Breast epithelium (tissue), 3 donors: ENCODE measurements at regions not wholly inside any gene's neighbourhood (a gene's known extent, or its start where the extent isn't known, plus 50 kb on each side); places are given as distances from the start of the nearest gene placed in this dataset.

Experiments
- POLR2A ChIP-seq: fragments of 450-650 bp; IDR thresholded peaks from one replicate; pipeline ENCODE4 v1.6.1; 2016; ENCODE audit warnings: antibody characterized with exemption, mild to moderate bottlenecking, moderate library complexity
- POLR2AphosphoS5 ChIP-seq, 3 donors: sonication (generic); formaldehyde crosslinking; IDR thresholded peaks; one replicate each; pipeline ENCODE4 v1.6.1; 2017; ENCODE audit warnings: antibody characterized with exemption in 3 of 3
- TF ChIP-seq, protein P1 (sequence below), 3 donors: fragments of 450-650 bp; IDR thresholded peaks; one replicate each; pipeline ENCODE4 v1.5.1; 2016 to 2017; ENCODE audit warnings: antibody characterized with exemption in 3 of 3, mild to moderate bottlenecking in 3 of 3, moderate library complexity in 3 of 3

DNA sequence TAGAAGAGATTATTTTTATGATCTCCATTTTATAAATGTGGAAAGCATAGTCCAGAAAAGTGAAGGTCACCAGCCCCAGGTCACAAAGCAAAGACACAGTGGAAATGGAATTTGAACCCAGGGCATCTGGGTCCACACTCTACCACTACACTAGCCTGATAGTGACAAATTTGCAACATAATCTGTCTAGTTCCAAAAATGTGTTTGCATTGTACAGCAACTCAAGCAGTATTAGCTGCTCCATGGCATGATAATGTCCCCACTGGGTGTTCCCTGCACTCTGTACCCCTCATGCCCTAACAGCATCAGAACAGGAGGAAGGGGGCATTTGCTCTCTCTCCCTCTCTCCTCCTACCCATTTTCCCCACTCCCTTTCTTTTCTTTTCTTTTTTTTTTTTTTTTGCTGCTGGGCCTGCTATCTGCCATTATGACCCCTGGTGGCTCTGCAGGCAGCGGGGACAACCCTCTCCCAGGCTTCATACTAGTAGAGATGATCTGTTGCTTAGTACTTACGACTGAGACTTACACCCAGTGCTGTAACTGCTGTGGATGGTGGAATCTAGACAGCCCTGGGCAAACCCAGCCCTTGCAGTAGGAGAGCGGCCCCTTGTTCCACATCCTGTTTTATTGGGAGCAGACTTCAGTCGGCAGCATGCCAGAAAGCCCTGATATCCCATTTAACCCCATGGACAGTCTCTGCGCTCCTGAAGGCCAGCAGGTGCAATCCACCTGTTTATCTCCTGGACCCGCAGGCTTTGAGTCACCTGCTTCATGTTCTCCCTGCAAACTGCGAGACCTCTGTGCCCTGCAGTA is 306.3 kb downstream of the SOX9 start:
- TF ChIP-seq, protein P1, sequence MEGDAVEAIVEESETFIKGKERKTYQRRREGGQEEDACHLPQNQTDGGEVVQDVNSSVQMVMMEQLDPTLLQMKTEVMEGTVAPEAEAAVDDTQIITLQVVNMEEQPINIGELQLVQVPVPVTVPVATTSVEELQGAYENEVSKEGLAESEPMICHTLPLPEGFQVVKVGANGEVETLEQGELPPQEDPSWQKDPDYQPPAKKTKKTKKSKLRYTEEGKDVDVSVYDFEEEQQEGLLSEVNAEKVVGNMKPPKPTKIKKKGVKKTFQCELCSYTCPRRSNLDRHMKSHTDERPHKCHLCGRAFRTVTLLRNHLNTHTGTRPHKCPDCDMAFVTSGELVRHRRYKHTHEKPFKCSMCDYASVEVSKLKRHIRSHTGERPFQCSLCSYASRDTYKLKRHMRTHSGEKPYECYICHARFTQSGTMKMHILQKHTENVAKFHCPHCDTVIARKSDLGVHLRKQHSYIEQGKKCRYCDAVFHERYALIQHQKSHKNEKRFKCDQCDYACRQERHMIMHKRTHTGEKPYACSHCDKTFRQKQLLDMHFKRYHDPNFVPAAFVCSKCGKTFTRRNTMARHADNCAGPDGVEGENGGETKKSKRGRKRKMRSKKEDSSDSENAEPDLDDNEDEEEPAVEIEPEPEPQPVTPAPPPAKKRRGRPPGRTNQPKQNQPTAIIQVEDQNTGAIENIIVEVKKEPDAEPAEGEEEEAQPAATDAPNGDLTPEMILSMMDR (IDR thresholded peaks at IDR 0.05): no peak
- TF ChIP-seq POLR2AphosphoS5 (IDR thresholded peaks at IDR 0.05): no peak
- no peak for TF ChIP-seq POLR2A
